Fibroblast of upper back skin (primary cell): ENCODE measurements at regions not wholly inside any gene's neighbourhood (a gene's known extent, or its start where the extent isn't known, plus 50 kb on each side); places are given as distances from the start of the nearest gene placed in this dataset.
A peak's percentile ranks its signal among the peaks of the same experiment; 100 is the strongest.

Experiments used
- DNase-seq: peaks from one replicate; pipeline ENCODE4 v3.0.0-alpha.2; 2013

- no peak for DNase-seq
These were observed 634.3 kb upstream of the POU3F2 start for GRCh38 chr6:98200084-98200483.

- DNase-seq = peak; percentile 3
These were observed 631.1 kb upstream of the POU3F2 start for GRCh38 chr6:98203170-98203806.

GRCh38 chr6:98212468-98212867 is 621.9 kb upstream of the POU3F2 start:
- no peak for DNase-seq

- DNase-seq = no peak
These were observed 618.8 kb upstream of the POU3F2 start for GRCh38 chr6:98215531-98215930.

- no peak for DNase-seq
These were observed 604.1 kb upstream of the POU3F2 start for GRCh38 chr6:98230250-98230649.

GRCh38 chr6:98239057-98239456 is 595.3 kb upstream of the POU3F2 start:
- no peak for DNase-seq

GRCh38 chr6:98241630-98242029 is 592.7 kb upstream of the POU3F2 start:
- no peak for DNase-seq

GRCh38 chr6:98254624-98255023 is 579.8 kb upstream of the POU3F2 start:
- no peak for DNase-seq

GRCh38 chr6:98260382-98260781 is 574.0 kb upstream of the POU3F2 start:
- DNase-seq = no peak

- no peak for DNase-seq
These were observed 562.3 kb upstream of the POU3F2 start for GRCh38 chr6:98272060-98272459.

GRCh38 chr6:98274691-98275090 is 559.7 kb upstream of the POU3F2 start:
- no peak for DNase-seq

- no peak for DNase-seq
These were observed 553.9 kb upstream of the POU3F2 start for GRCh38 chr6:98280492-98280891.

GRCh38 chr6:98286620-98287019 is 547.8 kb upstream of the POU3F2 start:
- no peak for DNase-seq

- no peak for DNase-seq
These were observed 546.5 kb upstream of the POU3F2 start for GRCh38 chr6:98287876-98288275.

- no peak for DNase-seq
These were observed 541.6 kb upstream of the POU3F2 start for GRCh38 chr6:98292810-98293209.

- DNase-seq = no peak
These were observed 538.7 kb upstream of the POU3F2 start for GRCh38 chr6:98295515-98296175.

- DNase-seq = no peak
These were observed 525.8 kb upstream of the POU3F2 start for GRCh38 chr6:98308564-98308963.

GRCh38 chr6:98310443-98310842 is 523.9 kb upstream of the POU3F2 start:
- no peak for DNase-seq

- no peak for DNase-seq
These were observed 510.8 kb upstream of the POU3F2 start for GRCh38 chr6:98323605-98324004.

- DNase-seq = no peak
These were observed 509.9 kb upstream of the POU3F2 start for GRCh38 chr6:98324446-98324845.

- DNase-seq = no peak
These were observed 509.0 kb upstream of the POU3F2 start for GRCh38 chr6:98325366-98325765.

GRCh38 chr6:98333273-98333672 is 501.1 kb upstream of the POU3F2 start:
- DNase-seq = no peak

- DNase-seq = no peak
These were observed 498.8 kb upstream of the POU3F2 start for GRCh38 chr6:98335594-98335993.

- DNase-seq = no peak
These were observed 494.9 kb upstream of the POU3F2 start for GRCh38 chr6:98339506-98339905.

- DNase-seq = no peak
These were observed 491.4 kb upstream of the POU3F2 start for GRCh38 chr6:98343004-98343403.
